ENCODE measurements at regions not wholly inside any gene's neighbourhood (a gene's known extent, or its start where the extent isn't known, plus 50 kb on each side); places are given as distances from the start of the nearest gene placed in this dataset.

- TF ChIP-seq POLR2A (IDR thresholded peaks at IDR 0.05) (no peak), CTCF (IDR thresholded peaks at IDR 0.05) (no peak)
Observed at GRCh38 chr4:181964731-181965130, 278.5 kb upstream of the TENM3 start.
